Stimulated activated CD4-positive, alpha-beta T cell treated with anti-CD3 and anti-CD28 coated beads, Interleukin-1b, Interleukin-23, amount 100 ng/mL, for 4 hours (primary cell): ENCODE measurements at regions not wholly inside any gene's neighbourhood (a gene's known extent, or its start where the extent isn't known, plus 50 kb on each side); places are given as distances from the start of the nearest gene placed in this dataset.

Source experiments
- DNase-seq, 2 donors: peaks; one replicate each; pipeline ENCODE4 v3.0.0-alpha.2; 2020; ENCODE audit warnings: low read depth in 2 of 2

- no peak for DNase-seq
Observed at GRCh38 chr5:74061292-74061691, 435.3 kb downstream of the ARHGEF28 start.

DNA sequence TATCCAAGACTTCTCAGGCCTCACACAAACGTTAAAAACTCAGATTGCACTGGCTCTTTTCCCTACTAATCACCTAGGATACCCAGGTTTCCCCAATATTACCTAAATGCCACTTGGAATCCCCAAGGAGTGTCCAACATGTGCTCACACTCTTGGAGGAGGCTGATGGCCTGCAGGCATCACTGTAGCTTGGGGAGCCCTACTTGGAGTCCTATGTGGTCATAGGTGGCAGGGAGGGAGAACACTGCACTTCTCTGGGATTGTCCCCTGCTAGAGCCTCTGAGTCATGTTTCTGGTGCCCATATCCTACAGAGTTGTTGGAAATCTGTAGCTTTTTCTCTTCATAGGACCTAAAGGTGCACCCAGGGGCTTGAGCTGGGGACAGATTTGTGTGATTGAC lies 433.7 kb downstream of the ARHGEF28 start:
- DNase-seq: no peak

GRCh38 chr5:74056789-74057164 lies 430.8 kb downstream of the ARHGEF28 start:
- no peak for DNase-seq

DNA sequence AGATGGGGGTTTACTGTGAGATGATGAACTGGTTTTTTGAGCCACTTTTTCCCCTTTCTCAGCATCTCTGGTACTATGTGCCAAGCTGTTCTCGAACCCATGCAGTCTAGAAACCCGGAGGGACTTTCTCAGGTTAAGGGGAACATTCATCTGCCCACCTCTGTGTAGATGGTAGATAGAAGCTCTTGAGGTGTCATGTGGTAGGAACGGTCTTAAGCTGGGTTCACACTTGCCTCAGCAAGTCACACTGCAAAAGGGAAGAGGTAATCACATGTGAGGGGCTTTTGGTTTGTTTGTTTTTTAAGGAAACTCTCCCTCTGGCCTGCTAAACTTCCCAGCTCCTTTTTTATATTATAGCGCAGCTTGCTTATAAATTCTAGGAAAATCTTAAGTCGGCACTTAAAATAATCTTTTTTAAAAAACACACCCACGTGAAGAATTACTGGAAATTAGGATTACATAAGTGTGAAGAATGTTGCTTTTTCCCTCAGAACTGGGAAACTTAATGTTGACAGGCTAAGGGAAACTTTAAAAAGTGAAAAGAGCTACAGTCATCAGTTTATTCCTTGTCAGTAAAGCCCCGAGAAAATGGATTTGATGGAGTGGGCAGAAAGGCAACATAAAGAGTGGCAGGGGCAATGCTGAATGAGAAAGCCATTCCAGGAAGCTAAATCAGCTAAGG lies 430.3 kb downstream of the ARHGEF28 start:
- DNase-seq: no peak

- DNase-seq: no peak
Observed at GRCh38 chr5:74055486-74056106, 429.6 kb downstream of the ARHGEF28 start.

DNA sequence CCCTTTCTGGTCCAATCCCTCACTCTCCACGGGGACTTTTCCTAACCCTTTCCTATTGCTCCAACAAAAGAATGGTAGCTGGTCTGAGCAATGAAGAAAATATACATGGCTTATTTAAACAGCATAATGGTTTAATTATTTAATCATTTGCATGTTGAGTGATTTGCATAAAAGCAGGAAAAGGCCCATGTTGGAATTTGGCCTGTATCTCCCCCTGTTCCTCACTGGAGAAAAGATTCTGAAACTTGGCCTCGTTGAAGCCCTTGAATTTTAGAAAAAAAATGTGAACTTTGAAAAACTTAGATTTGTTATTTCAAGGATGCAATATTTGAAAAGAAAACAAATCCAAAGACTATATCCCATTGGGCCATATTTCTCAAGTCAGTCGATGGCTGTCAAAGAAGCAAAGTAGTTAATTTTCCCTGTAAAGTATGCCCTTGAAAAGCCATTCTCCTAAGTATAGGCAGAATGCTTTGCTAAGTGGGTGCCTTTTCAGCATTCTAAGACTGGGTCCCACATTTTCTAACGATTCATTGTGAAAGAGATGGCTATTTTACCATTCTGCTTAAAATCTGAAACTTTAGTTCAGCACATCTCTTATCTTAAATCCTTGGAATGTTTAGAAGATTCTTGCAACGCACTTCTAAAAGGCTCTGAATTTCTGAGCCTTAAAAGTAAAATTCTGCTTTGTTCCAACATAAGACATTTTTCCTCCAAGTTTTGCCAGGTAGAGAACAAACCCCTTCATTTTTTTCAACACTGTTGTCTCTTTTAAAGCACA lies 428.8 kb downstream of the ARHGEF28 start:
- DNase-seq: no peak

GRCh38 chr5:74054139-74054538 lies 428.1 kb downstream of the ARHGEF28 start:
- no peak for DNase-seq

DNA sequence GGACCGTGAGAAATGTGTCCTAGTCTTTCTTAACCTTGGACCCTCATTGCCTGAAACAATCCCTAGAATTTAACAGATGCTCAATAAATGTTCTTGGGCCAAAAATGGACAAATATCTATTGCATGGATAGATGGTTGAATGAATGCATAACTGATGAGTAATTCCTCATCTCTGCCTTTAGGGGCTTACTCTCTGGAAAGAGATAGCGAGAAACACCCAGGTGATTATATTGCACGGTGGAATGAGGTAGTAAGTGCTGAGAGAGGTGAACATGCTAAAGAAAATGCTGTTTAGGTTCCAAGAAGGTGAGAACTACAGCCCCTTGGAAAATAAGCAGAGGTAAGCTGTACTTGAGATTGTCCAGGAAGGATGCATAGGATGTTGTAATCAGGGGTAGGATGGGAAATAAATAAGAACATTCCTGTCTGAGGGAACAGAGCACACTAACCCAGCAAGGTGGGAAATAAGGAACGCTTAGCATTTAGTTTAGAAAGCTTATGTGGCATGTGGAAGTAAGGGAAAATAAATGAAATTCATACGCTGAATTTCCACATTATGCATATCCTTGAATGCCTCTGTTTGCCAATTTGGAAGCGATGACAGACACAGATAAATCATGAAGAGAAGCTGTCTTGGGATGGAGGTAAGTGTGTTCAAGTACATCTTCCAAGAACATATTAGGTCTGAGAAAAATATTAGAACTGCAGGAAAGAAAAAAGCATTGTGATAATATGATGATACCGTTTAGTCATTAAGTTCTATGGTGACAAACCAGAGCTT lies 426.6 kb downstream of the ARHGEF28 start:
- no peak for DNase-seq

DNA sequence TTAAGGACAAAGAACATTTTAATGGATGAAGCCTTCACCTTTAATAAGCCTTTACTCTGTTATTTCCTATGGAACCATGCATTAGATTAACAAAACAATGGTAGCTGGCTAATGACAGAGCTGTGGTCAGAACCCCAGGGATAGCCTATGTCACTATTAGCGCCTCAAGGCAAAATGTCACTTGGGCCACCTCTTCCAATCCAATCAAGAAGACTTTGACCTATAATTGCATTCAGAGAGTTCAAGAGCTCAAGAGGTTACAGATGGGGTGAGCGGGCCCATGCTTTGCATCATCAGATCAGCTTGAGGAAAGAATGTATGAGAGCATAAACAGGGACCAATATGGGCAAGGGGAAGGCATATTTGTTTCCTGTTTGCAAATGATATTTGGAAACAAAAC lies 425.1 kb downstream of the ARHGEF28 start:
- no peak for DNase-seq

DNA sequence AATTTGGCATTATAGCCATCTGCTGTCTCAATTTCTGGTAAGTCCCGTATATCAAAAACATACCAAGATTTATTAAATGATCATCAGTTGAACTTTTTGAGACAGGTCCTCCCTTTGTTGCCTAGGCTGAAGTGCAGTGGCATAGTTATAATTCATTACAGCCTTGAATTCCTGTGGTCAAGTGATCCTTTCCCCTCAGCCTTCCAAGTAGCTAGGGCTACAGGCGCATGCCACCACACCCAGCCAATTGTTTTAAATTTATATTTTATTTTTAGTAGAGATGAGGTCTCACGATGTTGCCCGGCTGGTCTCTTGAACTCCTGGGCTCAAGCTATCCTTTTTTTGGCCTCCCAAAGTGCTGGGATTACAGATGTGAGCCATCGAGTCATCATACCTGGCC lies 418.9 kb downstream of the ARHGEF28 start:
- no peak for DNase-seq

GRCh38 chr5:74042959-74043358 lies 417.0 kb downstream of the ARHGEF28 start:
- no peak for DNase-seq

- DNase-seq: no peak
Observed at GRCh38 chr5:74042559-74042958, 416.6 kb downstream of the ARHGEF28 start.

- DNase-seq: no peak
Observed at GRCh38 chr5:74041913-74042312, 415.9 kb downstream of the ARHGEF28 start.

- DNase-seq: no peak
Observed at GRCh38 chr5:74040811-74041491, 415.0 kb downstream of the ARHGEF28 start.

GRCh38 chr5:74040065-74040551 lies 414.1 kb downstream of the ARHGEF28 start:
- DNase-seq: no peak

DNA sequence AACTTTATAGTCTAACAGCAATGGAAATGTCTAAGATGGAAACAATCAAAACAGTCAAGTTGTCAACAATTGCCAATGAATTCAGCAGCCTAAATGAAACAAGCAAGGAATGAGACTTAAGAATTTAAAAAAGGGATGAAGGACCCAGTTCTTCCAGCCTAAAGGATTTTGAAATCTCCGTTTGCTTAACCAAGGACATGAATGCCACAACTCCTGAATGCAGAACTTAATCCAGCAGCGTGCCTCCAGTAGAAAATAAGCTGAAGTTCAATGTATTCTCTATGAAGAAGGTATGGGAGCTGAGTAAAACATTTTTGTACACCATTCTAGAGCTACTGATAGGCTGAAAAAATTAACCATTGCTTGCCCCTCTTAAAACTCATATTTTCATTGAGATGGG lies 411.3 kb downstream of the ARHGEF28 start:
- no peak for DNase-seq

DNA sequence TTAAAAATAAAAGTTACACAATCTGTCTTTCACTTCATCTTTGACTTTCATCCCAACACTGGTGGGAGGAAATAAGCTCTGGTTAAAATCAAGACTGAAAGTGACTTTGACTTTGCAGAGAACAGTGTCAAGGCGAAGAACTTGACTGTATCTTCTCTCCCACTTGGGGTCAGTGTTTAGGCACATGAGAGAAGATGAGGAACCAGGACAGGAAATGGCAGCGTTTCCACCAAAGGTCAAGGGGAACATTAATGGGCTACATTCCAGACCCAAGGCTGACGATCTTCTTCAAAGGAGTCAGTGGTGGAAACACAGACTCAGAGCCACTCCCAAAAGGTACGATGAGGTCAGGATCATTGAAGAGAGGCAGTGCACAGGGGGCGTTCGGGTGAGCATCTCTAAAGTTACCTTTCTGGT lies 409.5 kb downstream of the ARHGEF28 start:
- no peak for DNase-seq

- no peak for DNase-seq
Observed at GRCh38 chr5:74034733-74035132, 408.7 kb downstream of the ARHGEF28 start.

GRCh38 chr5:74032617-74033016 lies 406.6 kb downstream of the ARHGEF28 start:
- no peak for DNase-seq

- no peak for DNase-seq
Observed at GRCh38 chr5:74031536-74031935, 405.5 kb downstream of the ARHGEF28 start.

GRCh38 chr5:74030821-74031220 lies 404.8 kb downstream of the ARHGEF28 start:
- DNase-seq: no peak
